H1 (cell line): ENCODE measurements at regions not wholly inside any gene's neighbourhood (a gene's known extent, or its start where the extent isn't known, plus 50 kb on each side); places are given as distances from the start of the nearest gene placed in this dataset.

Experiments
- CTCF ChIA-PET: fragments of 300-600 bp; sonication (Branson Sonifier 250); formaldehyde crosslinking; loops from one replicate; lab custom pipeline; 2021; ENCODE audit not compliant: partially characterized antibody; lab: Charles Lee
- POLR2A ChIA-PET: fragments of 300-600 bp; sonication (Branson Sonifier 250); formaldehyde crosslinking; loops from one replicate; lab custom pipeline; 2021; ENCODE audit warnings: inconsistent platforms; ENCODE audit not compliant: partially characterized antibody; lab: Charles Lee
- DNase-seq, 2 experiments: peaks; one replicate each; pipeline versions ENCODE4 v3.0.0 to v3.0.0-alpha.2; 2010 to 2022; ENCODE audit warnings: low spot score in 2 of 2, low read depth in 1 of 2, mixed read lengths in 1 of 2
- FAIRE-seq: peaks from 2 replicates; lab custom pipeline; 2011; peaks lifted over from hg19 to GRCh38; lab: Jason Lieb, UNC
- H2AFZ ChIP-seq: 2 replicates; pipeline ENCODE4 v1.8.1; 2012; ENCODE audit warnings: low read length, inconsistent platforms
- H2AK5ac ChIP-seq: 2 replicates; pipeline ENCODE4 v1.6.1; 2013; ENCODE audit warnings: low read depth, low read length
- H2BK120ac ChIP-seq: replicated peaks from 2 replicates; pipeline ENCODE3; 2013; ENCODE audit warnings: low read depth, low read length, inconsistent platforms
- H2BK12ac ChIP-seq: 2 replicates; pipeline ENCODE4 v1.6.1; 2013; ENCODE audit warnings: low read depth, low read length
- H2BK15ac ChIP-seq: 2 replicates; pipeline ENCODE4 v1.6.1; 2013; ENCODE audit warnings: low read length
- H2BK20ac ChIP-seq: 2 replicates; pipeline ENCODE4 v1.6.1; 2013; ENCODE audit warnings: low read length
- H2BK5ac ChIP-seq: 2 replicates; pipeline ENCODE4 v1.6.1; 2013; ENCODE audit warnings: low read depth, low read length
- H3K14ac ChIP-seq: 2 replicates; pipeline ENCODE4 v1.6.1; 2013; ENCODE audit warnings: inconsistent platforms; ENCODE audit not compliant: insufficient read length
- H3K18ac ChIP-seq: 2 replicates; pipeline ENCODE4 v1.6.1; 2013; ENCODE audit warnings: low read length; ENCODE audit errors: extremely low read depth
- H3K23ac ChIP-seq: 2 replicates; pipeline ENCODE4 v1.6.1; 2013; ENCODE audit warnings: inconsistent platforms; ENCODE audit not compliant: insufficient read length
- H3K23me2 ChIP-seq: 2 replicates; pipeline ENCODE4 v1.6.1; 2013; ENCODE audit warnings: low read depth, low read length
- H3K27ac ChIP-seq: 2 replicates; pipeline ENCODE4 v1.6.1; 2011; ENCODE audit warnings: low read depth, low read length, inconsistent platforms
- H3K27me3 ChIP-seq, 4 experiments: replicated peaks in 1 of 4; 1 replicate in 1 of 4; 2 replicates in 3 of 4; pipeline versions ENCODE4 v1.6.1 to v1.8.1; 2011 to 2013; ENCODE audit warnings: low read length in 3 of 4, mild to moderate bottlenecking in 3 of 4, inconsistent platforms in 2 of 4, mixed read lengths in 2 of 4, moderate library complexity in 1 of 4; ENCODE audit not compliant: control insufficient read depth in 3 of 4, insufficient read depth in 3 of 4; ENCODE audit errors: extremely low read depth in 1 of 4
- H3K36me3 ChIP-seq, 4 experiments: 2 replicates each; pipeline versions ENCODE4 v1.6.1 to v1.8.1; 2011 to 2013; ENCODE audit warnings: mild to moderate bottlenecking in 4 of 4, low read length in 3 of 4, moderate library complexity in 2 of 4, control low read depth in 1 of 4, inconsistent platforms in 1 of 4; ENCODE audit not compliant: insufficient read depth in 4 of 4, control insufficient read depth in 2 of 4
- H3K4ac ChIP-seq: replicated peaks from 2 replicates; pipeline ENCODE3; 2013; ENCODE audit warnings: low read length, low read depth, mixed read lengths, inconsistent platforms; ENCODE audit not compliant: insufficient read length
- H3K4me1 ChIP-seq, 4 experiments: replicated peaks in 1 of 4; 1 replicate in 1 of 4; 2 replicates in 3 of 4; pipeline versions ENCODE4 v1.6.1 to v1.8.1; 2011 to 2013; ENCODE audit warnings: low read length in 3 of 4, inconsistent platforms in 2 of 4, mixed read lengths in 1 of 4; ENCODE audit not compliant: insufficient read depth in 4 of 4, control insufficient read depth in 3 of 4
- H3K4me2 ChIP-seq, 2 experiments: 2 replicates each; pipeline versions ENCODE4 v1.6.1 to v1.8.1; 2011 to 2013; ENCODE audit warnings: low read depth in 2 of 2, low read length in 2 of 2, control low read depth in 1 of 2, inconsistent platforms in 1 of 2, mild to moderate bottlenecking in 1 of 2; ENCODE audit not compliant: insufficient read depth in 1 of 2
- H3K4me3 ChIP-seq, 4 experiments: fragments of 200-600, 300-600 bp in 1 of 4; sonication (generic), shearing (Covaris generic), sonication (Bioruptor Twin) in 1 of 4; 2 replicates each; pipeline versions ENCODE4 v1.5.1 to v1.8.1; 2011 to 2016; ENCODE audit warnings: low read length in 4 of 4, low read depth in 3 of 4, control low read depth in 2 of 4, inconsistent platforms in 2 of 4, mild to moderate bottlenecking in 2 of 4, mixed read lengths in 1 of 4, moderate library complexity in 1 of 4; ENCODE audit not compliant: insufficient read depth in 2 of 4; ENCODE audit errors: extremely low read depth in 1 of 4
- H3K56ac ChIP-seq: replicated peaks from 2 replicates; pipeline ENCODE3; 2013; ENCODE audit warnings: low read depth, mild to moderate bottlenecking, mixed read lengths, low read length, inconsistent platforms; ENCODE audit not compliant: insufficient read length
- H3K79me1 ChIP-seq: 2 replicates; pipeline ENCODE4 v1.6.1; 2013; ENCODE audit warnings: low read depth, low read length, control low read depth
- H3K79me2 ChIP-seq, 2 experiments: 2 replicates each; pipeline versions ENCODE4 v1.6.1 to v1.8.1; 2012 to 2013; ENCODE audit warnings: low read length in 2 of 2, mild to moderate bottlenecking in 2 of 2, inconsistent platforms in 1 of 2; ENCODE audit not compliant: insufficient read depth in 2 of 2, control insufficient read depth in 1 of 2
- H3K9ac ChIP-seq, 4 experiments: replicated peaks in 1 of 4; 1 replicate in 1 of 4; 2 replicates in 3 of 4; pipeline versions ENCODE4 v1.6.1 to v1.8.1; 2011 to 2013; ENCODE audit warnings: low read depth in 3 of 4, low read length in 3 of 4, control low read depth in 2 of 4, mild to moderate bottlenecking in 2 of 4, moderate library complexity in 2 of 4, inconsistent platforms in 1 of 4; ENCODE audit errors: extremely low read depth in 1 of 4
- H3K9me3 ChIP-seq, 2 experiments: 2 replicates each; pipeline versions ENCODE4 v1.6.1 to v1.8.1; 2012 to 2013; ENCODE audit warnings: mild to moderate bottlenecking in 2 of 2, moderate library complexity in 2 of 2, control low read depth in 1 of 2, inconsistent platforms in 1 of 2, low read depth in 1 of 2, low read length in 1 of 2, mixed read lengths in 1 of 2; ENCODE audit not compliant: insufficient read depth in 2 of 2
- H4K20me1 ChIP-seq, 2 experiments: replicated peaks in 1 of 2; 2 replicates each; pipeline versions ENCODE3 to v1.8.1; 2011 to 2013; ENCODE audit warnings: inconsistent platforms in 2 of 2, low read length in 2 of 2, mild to moderate bottlenecking in 1 of 2; ENCODE audit not compliant: insufficient read depth in 2 of 2, control insufficient read depth in 1 of 2
- H4K5ac ChIP-seq: 2 replicates; pipeline ENCODE4 v1.6.1; 2013; ENCODE audit warnings: low read length, low read depth, mixed read lengths, inconsistent platforms; ENCODE audit not compliant: insufficient read length
- H4K8ac ChIP-seq: 2 replicates; pipeline ENCODE4 v1.8.0; 2013; ENCODE audit warnings: mild to moderate bottlenecking, moderate library complexity, low read length, inconsistent platforms; ENCODE audit not compliant: insufficient read depth; ENCODE audit errors: extremely low read depth
- H4K91ac ChIP-seq: replicated peaks from 2 replicates; pipeline ENCODE3; 2013; ENCODE audit warnings: low read length, mixed read lengths, inconsistent platforms; ENCODE audit not compliant: insufficient read length
- EZH2 ChIP-seq: fragments of 200-600 bp; sonication (generic); IDR thresholded peaks from 2 replicates; pipeline ENCODE4 v1.7.1; 2012; ENCODE audit warnings: low read depth, mild to moderate bottlenecking, moderate library complexity, low read length, inconsistent platforms; ENCODE audit not compliant: severe bottlenecking
- KDM4A ChIP-seq: IDR thresholded peaks from one replicate; pipeline ENCODE4 v1.7.1; 2012; ENCODE audit warnings: low read depth, mild to moderate bottlenecking, moderate library complexity, low read length, inconsistent platforms; ENCODE audit not compliant: severe bottlenecking
- MAFK ChIP-seq: IDR thresholded peaks from 2 replicates; pipeline ENCODE4 v1.6.1; 2012; ENCODE audit warnings: low read depth, mild to moderate bottlenecking, improper control_type of control experiment, low read length
- RNF2 ChIP-seq: fragments of 200-900, 300-1000 bp; sonication (generic); IDR thresholded peaks from 2 replicates; pipeline ENCODE4 v1.7.1; 2016; ENCODE audit warnings: borderline replicate concordance, low read depth, mild to moderate bottlenecking, antibody characterized with exemption, low read length; ENCODE audit not compliant: poor library complexity, severe bottlenecking; ENCODE audit errors: missing control alignments
- SIRT6 ChIP-seq: IDR thresholded peaks from one replicate; pipeline ENCODE4 v1.7.1; 2012; ENCODE audit warnings: low read length, inconsistent platforms
- TCF12 ChIP-seq: IDR thresholded peaks from 2 replicates; pipeline ENCODE4 v1.6.1; 2011; ENCODE audit warnings: low read depth, mild to moderate bottlenecking, low read length
- ZNF274 ChIP-seq: IDR thresholded peaks from 2 replicates; pipeline ENCODE4 v1.7.0; 2012; ENCODE audit warnings: low read length, borderline replicate concordance; ENCODE audit errors: extremely low read depth
- WGBS, 2 experiments: shearing (Covaris generic) in 1 of 2; methylation state at CpG; one replicate each; pipeline versions ENCODE4 v1.1.6 to v1.1.7; 2013 to 2015; ENCODE audit warnings: low lambda C conversion rate in 2 of 2, mixed read lengths in 2 of 2, inconsistent platforms in 1 of 2, low coverage in 1 of 2, missing lambda C conversion rate in 1 of 2; ENCODE audit not compliant: insufficient replicate concordance in 2 of 2, insufficient coverage in 1 of 2, insufficient read length in 1 of 2; ENCODE audit errors: extremely low coverage in 1 of 2, missing lambda C conversion rate in 1 of 2; 5-methylcytosine and 5-hydroxymethylcytosine counted together

DNA sequence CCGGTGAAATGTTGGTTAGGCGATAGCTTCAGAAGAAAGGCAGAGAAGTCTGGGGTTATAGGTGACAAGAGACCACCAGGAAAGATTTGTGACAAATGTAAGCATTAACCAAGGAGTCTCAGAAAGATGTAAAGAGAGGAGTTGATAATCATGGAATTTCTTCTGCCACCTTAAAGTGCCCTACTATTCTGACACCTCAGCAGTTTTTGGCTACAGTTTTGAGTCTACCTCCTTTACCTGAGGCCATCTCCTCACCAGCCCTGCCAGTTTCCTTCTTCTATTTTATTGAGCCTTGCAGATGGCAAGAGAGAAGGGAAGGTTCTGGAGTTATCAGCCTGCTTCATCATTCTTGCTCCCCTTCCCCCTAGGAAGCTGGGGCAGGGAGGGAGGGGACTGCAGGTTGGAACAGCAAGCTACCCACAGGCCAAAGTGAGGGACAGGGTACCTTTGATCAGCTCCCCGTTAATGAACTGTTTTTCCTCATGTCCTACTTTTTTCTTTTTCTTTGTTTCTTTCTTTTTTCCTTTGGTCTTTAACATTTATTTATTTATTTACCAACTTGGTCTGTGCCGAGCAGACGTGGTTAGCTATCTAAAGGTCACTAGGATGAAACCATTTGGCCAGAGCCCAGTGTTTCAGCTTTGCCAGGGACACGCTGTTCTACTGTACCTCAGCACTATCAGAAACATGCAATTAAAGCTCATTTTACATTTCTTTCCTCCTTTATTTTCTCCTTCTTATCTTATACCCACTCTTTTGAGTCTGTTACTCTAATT, 438.7 kb upstream of the AR start:
- H3K18ac ChIP-seq = no peak overlapping the region
- H4K5ac ChIP-seq = no peak overlapping the region
- no peak overlapping the region for H2AK5ac ChIP-seq
- H3K4me3 ChIP-seq = no peak overlapping the region
- DNase-seq = no peak
- H2BK15ac ChIP-seq = no peak overlapping the region
- FAIRE-seq = no peak
- no peaks in the 10 kb centered on the region for H3K9me3 ChIP-seq
- H3K23ac ChIP-seq = no peak overlapping the region
- H3K9ac ChIP-seq = no peak overlapping the region
- 93% methylated on average over 6 of the region's 6 CpGs; no CpG with 5 or more reads in 1 of the 2 experiments for WGBS, 2 experiments
- H4K91ac ChIP-seq = no peak overlapping the region
- H3K23me2 ChIP-seq = no peaks in the 10 kb centered on the region
- H3K27ac ChIP-seq = no peak overlapping the region
- no peak overlapping the region for H3K56ac ChIP-seq
- no peak overlapping the region for H2BK20ac ChIP-seq
- no peaks in the 10 kb centered on the region for H4K20me1 ChIP-seq
- POLR2A ChIA-PET = no interaction called here
- no peak overlapping the region for H2BK120ac ChIP-seq
- no peaks in the 10 kb centered on the region for H3K36me3 ChIP-seq
- H3K4ac ChIP-seq = no peak overlapping the region
- H2BK5ac ChIP-seq = no peak overlapping the region
- no peaks in the 10 kb centered on the region for H3K27me3 ChIP-seq
- H4K8ac ChIP-seq = no peak overlapping the region
- H2AFZ ChIP-seq = no peak overlapping the region
- no peak overlapping the region for H3K14ac ChIP-seq
- CTCF ChIA-PET = interaction anchor here (0.6 kb wide), 1 partner anchor 291 kb away, joined by 3 read pairs; no protein-coding TSS in a partner anchor
- no peaks in the 10 kb centered on the region for H3K4me1 ChIP-seq
- TF ChIP-seq ZNF274 (no peak), RNF2 (no peak), SIRT6 (no peak), EZH2 (no peak), KDM4A (no peak), TCF12 (no peak), MAFK (no peak)
- no peak overlapping the region for H3K4me2 ChIP-seq
- H2BK12ac ChIP-seq = no peak overlapping the region
- H3K79me1 ChIP-seq = no peaks in the 10 kb centered on the region
- no peaks in the 10 kb centered on the region for H3K79me2 ChIP-seq
